ENCODE measurements at regions not wholly inside any gene's neighbourhood (a gene's known extent, or its start where the extent isn't known, plus 50 kb on each side); places are given as distances from the start of the nearest gene placed in this dataset.

DNA sequence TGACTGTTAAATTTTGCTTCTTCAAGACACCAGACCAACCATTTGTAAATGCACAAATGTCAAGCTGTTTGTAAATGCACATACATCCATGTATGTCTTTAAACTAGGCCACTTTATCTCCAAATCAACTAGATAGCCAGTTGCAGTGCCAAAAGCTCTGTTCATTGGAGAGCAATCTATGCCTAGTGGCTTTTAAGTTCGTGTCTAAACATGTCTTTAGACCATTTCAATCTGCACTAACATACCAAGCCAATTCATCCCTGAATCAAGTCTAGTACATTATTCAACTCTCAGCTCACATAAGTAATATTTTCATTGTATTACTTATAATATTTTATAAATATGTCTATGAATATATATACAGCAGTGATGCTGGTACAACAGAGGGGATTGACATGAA lies 985.9 kb downstream of the CDH18 start:
- Mint-ChIP-seq H3K4me3 (no peak overlapping the region), H3K27ac (no peak overlapping the region), H3K4me1 (ENCODE audit: unreplicated experiment) (peaks cover 8% of the 10 kb centered on the region), H3K36me3 (no peaks in the 10 kb centered on the region), H3K27me3 (peaks cover 9% of the 10 kb centered on the region), H3K9me3 (no peaks in the 10 kb centered on the region)
- TF ChIP-seq, protein P1, sequence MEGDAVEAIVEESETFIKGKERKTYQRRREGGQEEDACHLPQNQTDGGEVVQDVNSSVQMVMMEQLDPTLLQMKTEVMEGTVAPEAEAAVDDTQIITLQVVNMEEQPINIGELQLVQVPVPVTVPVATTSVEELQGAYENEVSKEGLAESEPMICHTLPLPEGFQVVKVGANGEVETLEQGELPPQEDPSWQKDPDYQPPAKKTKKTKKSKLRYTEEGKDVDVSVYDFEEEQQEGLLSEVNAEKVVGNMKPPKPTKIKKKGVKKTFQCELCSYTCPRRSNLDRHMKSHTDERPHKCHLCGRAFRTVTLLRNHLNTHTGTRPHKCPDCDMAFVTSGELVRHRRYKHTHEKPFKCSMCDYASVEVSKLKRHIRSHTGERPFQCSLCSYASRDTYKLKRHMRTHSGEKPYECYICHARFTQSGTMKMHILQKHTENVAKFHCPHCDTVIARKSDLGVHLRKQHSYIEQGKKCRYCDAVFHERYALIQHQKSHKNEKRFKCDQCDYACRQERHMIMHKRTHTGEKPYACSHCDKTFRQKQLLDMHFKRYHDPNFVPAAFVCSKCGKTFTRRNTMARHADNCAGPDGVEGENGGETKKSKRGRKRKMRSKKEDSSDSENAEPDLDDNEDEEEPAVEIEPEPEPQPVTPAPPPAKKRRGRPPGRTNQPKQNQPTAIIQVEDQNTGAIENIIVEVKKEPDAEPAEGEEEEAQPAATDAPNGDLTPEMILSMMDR (conservative IDR thresholded peaks at IDR 0.05) = no peak
- DNase-seq (ENCODE audit: extremely low spot score, unreplicated experiment) = no peak

DNA sequence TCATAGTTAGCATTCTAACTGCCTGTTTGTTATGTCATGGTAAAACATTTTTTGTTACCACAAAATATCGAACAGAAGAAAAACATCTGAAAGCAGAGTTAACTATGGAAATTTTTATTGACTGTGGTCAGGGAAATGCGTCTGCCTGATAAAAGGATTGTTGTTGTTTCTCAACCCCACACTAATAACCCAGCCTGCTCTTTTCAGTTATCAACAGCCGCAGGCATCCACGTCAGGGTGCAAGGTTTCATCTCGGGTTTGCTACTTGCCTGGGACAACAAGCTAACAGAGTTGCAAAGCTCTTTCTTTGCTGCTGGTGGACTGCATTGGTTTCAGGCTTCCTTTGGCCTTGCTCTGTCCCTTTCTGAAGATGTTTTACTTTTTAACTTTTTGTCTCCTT lies 969.2 kb downstream of the CDH18 start:
- Mint-ChIP-seq H3K4me3 (no peak overlapping the region), H3K27ac (no peak overlapping the region), H3K27me3 (no peaks in the 10 kb centered on the region), H3K9me3 (peaks cover 3% of the 10 kb centered on the region), H3K4me1 (ENCODE audit: unreplicated experiment) (peaks cover 6% of the 10 kb centered on the region), H3K36me3 (no peaks in the 10 kb centered on the region)
- TF ChIP-seq, protein P1 (conservative IDR thresholded peaks at IDR 0.05) = no peak
- DNase-seq (ENCODE audit: extremely low spot score, unreplicated experiment) = no peak

DNA sequence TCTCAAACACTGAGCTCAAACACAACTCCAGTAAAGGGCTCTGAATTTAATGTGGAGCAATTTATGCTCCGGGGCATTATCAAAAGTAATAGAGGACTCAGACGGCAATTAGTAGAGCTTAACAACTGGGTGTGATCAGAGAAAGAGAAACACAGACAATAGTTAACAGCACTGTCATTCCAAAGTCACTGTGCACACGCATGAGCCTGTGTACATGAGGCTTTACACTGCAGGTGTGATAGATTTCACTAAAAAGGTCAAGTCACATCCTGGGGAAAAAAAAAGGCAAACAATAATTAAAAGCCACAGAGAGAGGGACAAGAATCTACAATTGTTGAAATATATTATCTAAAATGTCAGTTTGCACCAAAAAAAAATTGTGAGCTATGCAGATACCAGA lies 956.5 kb downstream of the CDH18 start:
- Mint-ChIP-seq H3K27ac (no peak overlapping the region), H3K27me3 (no peaks in the 10 kb centered on the region), H3K4me1 (ENCODE audit: unreplicated experiment) (peaks cover 4% of the 10 kb centered on the region), H3K36me3 (no peaks in the 10 kb centered on the region), H3K9me3 (no peaks in the 10 kb centered on the region), H3K4me3 (no peak overlapping the region)
- TF ChIP-seq, protein P1 (conservative IDR thresholded peaks at IDR 0.05) = no peak
- DNase-seq (ENCODE audit: extremely low spot score, unreplicated experiment) = no peak

DNA sequence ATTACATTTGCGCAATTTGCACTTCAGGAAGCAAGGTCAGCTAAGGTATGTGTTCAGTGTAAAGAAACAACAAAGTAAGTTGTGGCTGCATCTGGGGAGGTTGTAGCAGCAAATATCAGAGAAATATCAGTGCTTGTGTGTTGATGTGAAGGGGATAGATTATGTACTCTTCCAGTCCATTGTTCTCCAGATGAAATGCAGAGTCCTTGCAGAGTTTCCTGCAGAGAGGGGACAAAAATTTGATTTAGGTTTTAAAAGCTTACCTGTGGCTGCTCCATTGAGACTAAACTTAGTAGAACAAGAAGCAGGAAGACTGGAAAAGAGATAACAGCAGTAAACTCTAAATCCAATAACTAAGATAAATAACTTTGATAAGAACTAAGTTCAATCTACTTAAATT lies 952.2 kb downstream of the CDH18 start:
- Mint-ChIP-seq H3K9me3 (no peaks in the 10 kb centered on the region), H3K27ac (no peak overlapping the region), H3K4me3 (no peak overlapping the region)

DNA sequence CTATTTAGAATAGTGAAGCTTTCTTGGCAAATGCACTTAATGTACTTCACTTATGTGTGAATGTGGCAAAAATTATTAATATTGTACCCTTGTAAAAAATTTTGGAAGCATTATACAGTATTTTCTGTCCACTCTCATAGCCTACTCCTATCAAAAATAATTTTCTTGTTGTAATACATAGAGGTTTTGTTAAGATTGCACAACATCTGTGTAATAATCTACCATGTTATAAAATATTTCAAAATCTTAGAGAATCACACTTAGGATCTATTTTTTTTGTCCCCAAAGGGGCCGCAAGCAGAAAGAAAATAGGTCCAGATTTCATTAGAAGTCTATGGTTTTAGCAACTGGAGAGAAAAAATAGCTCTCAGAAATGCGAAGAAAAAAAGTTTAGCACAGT lies 945.9 kb downstream of the CDH18 start:
- TF ChIP-seq, protein P1 (conservative IDR thresholded peaks at IDR 0.05) = no peak
- H3K27me3 Mint-ChIP-seq = peaks cover 6% of the 10 kb centered on the region
- no peak overlapping the region for H3K4me3 Mint-ChIP-seq
- H3K27ac Mint-ChIP-seq = no peak overlapping the region
- no peaks in the 10 kb centered on the region for H3K9me3 Mint-ChIP-seq
- H3K36me3 Mint-ChIP-seq = no peaks in the 10 kb centered on the region
- H3K4me1 Mint-ChIP-seq (ENCODE audit: unreplicated experiment) = no peaks in the 10 kb centered on the region
- DNase-seq (ENCODE audit: extremely low spot score, unreplicated experiment) = no peak

More for the DNA sequence above, 952.2 kb downstream of the CDH18 start:
- H3K27me3 Mint-ChIP-seq = no peaks in the 10 kb centered on the region
- H3K4me1 Mint-ChIP-seq (ENCODE audit: unreplicated experiment) = peaks cover 4% of the 10 kb centered on the region
- H3K36me3 Mint-ChIP-seq = no peaks in the 10 kb centered on the region
- TF ChIP-seq, protein P1 (conservative IDR thresholded peaks at IDR 0.05) = no peak
- no peak for DNase-seq (ENCODE audit: extremely low spot score, unreplicated experiment)

DNA sequence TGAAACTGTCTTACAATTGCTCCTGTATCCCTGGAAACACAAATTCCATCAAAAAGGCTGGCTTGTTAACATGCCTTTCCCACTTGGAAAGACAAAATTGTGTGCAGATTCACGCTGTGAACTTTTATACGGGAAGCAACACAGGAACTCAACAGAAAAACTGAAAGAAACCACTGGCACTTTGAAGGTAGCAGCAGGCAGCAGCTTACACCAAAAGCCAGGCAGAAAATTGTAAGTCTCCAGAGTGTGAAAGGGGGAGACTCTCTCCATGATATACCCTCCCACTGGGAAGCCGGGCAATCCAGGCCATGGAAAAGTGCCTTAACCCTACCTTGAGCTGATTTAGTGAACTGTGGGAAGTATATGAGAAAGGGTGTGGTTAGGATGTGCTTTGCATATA lies 943.7 kb downstream of the CDH18 start:
- no peaks in the 10 kb centered on the region for H3K4me1 Mint-ChIP-seq (ENCODE audit: unreplicated experiment)
- DNase-seq (ENCODE audit: extremely low spot score, unreplicated experiment) = no peak
- no peaks in the 10 kb centered on the region for H3K36me3 Mint-ChIP-seq
- no peak overlapping the region for H3K27ac Mint-ChIP-seq
- H3K9me3 Mint-ChIP-seq = no peaks in the 10 kb centered on the region
- no peak overlapping the region for H3K4me3 Mint-ChIP-seq
- TF ChIP-seq, protein P1 (conservative IDR thresholded peaks at IDR 0.05) = no peak
- peaks cover 6% of the 10 kb centered on the region for H3K27me3 Mint-ChIP-seq
